NCI-H460 (cell line): ENCODE measurements at regions not wholly inside any gene's neighbourhood (a gene's known extent, or its start where the extent isn't known, plus 50 kb on each side); places are given as distances from the start of the nearest gene placed in this dataset.

Source experiments
- DNase-seq: peaks from one replicate; pipeline ENCODE4 v3.0.0-alpha.2; 2016; ENCODE audit warnings: low read depth; ENCODE audit errors: extremely low read depth

GRCh38 chr3:170734043-170734734 is 135.8 kb downstream of the RPL22L1 start:
- DNase-seq = no peak

GRCh38 chr3:170732660-170733245 is 137.2 kb downstream of the RPL22L1 start:
- DNase-seq = no peak

- DNase-seq = no peak
Measured at GRCh38 chr3:170731281-170731680, 138.7 kb downstream of the RPL22L1 start.

GRCh38 chr3:170730071-170730812 is 139.8 kb downstream of the RPL22L1 start:
- no peak for DNase-seq

GRCh38 chr3:170728181-170728580 is 141.8 kb downstream of the RPL22L1 start:
- no peak for DNase-seq

GRCh38 chr3:170727754-170728153 is 141.9 kb upstream of the SLC7A14 start:
- DNase-seq = no peak

- no peak for DNase-seq
Measured at GRCh38 chr3:170726976-170727661, 141.2 kb upstream of the SLC7A14 start.

- no peak for DNase-seq
Measured at GRCh38 chr3:170725285-170725731, 139.4 kb upstream of the SLC7A14 start.

GRCh38 chr3:170724599-170725280 is 138.9 kb upstream of the SLC7A14 start:
- no peak for DNase-seq

GRCh38 chr3:170723241-170723640 is 137.4 kb upstream of the SLC7A14 start:
- DNase-seq = no peak

- DNase-seq = no peak
Measured at GRCh38 chr3:170721563-170721962, 135.7 kb upstream of the SLC7A14 start.

- no peak for DNase-seq
Measured at GRCh38 chr3:170719300-170719699, 133.4 kb upstream of the SLC7A14 start.

- no peak for DNase-seq
Measured at GRCh38 chr3:170718848-170719247, 133.0 kb upstream of the SLC7A14 start.

GRCh38 chr3:170717410-170718402 is 131.8 kb upstream of the SLC7A14 start:
- no peak for DNase-seq

GRCh38 chr3:170716172-170716805 is 130.4 kb upstream of the SLC7A14 start:
- DNase-seq = no peak

GRCh38 chr3:170714562-170715535 is 129.0 kb upstream of the SLC7A14 start:
- DNase-seq = no peak

- no peak for DNase-seq
Measured at GRCh38 chr3:170714122-170714521, 128.2 kb upstream of the SLC7A14 start.

- no peak for DNase-seq
Measured at GRCh38 chr3:170713653-170714052, 127.8 kb upstream of the SLC7A14 start.
